OCI-LY7 (cell line): ENCODE measurements at regions not wholly inside any gene's neighbourhood (a gene's known extent, or its start where the extent isn't known, plus 50 kb on each side); places are given as distances from the start of the nearest gene placed in this dataset.

Experiments used
- EZH2phosphoT487 ChIP-seq: fragments of 200-600 bp; sonication (generic); IDR thresholded peaks from 2 replicates; pipeline ENCODE4 v1.6.1; 2018; ENCODE audit warnings: low read depth, borderline replicate concordance, mild to moderate bottlenecking, mixed run types, antibody characterized with exemption, low read length, moderate library complexity, mixed read lengths
- TF ChIP-seq, protein P1 (sequence below): fragments of 200-600 bp; sonication (generic); conservative IDR thresholded peaks from 2 replicates; pipeline ENCODE4 v1.5.1; 2014; ENCODE audit warnings: mild to moderate bottlenecking, antibody characterized with exemption, low read length, moderate library complexity, mixed read lengths

DNA sequence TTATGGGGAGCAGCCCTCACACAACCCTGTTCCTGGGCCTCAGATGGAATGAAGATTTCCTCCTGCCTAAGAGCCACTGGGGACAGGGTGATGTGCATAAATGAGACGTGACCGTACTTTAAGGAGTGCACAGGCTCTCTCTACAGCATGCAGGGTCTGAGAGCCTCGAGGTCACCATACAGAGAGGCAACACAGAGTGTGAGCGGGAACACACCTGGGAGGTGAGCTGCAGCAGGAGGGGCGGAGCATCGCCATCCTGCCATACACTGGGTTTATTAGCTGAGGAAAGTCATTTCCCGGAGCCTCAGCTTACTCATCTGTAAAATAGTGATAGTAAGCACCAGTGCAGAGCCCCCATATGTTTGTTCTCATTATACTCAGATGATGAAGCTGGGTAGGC, 182.5 kb upstream of the RAD23B start:
- TF ChIP-seq EZH2phosphoT487, result no peak
- TF ChIP-seq, protein P1, sequence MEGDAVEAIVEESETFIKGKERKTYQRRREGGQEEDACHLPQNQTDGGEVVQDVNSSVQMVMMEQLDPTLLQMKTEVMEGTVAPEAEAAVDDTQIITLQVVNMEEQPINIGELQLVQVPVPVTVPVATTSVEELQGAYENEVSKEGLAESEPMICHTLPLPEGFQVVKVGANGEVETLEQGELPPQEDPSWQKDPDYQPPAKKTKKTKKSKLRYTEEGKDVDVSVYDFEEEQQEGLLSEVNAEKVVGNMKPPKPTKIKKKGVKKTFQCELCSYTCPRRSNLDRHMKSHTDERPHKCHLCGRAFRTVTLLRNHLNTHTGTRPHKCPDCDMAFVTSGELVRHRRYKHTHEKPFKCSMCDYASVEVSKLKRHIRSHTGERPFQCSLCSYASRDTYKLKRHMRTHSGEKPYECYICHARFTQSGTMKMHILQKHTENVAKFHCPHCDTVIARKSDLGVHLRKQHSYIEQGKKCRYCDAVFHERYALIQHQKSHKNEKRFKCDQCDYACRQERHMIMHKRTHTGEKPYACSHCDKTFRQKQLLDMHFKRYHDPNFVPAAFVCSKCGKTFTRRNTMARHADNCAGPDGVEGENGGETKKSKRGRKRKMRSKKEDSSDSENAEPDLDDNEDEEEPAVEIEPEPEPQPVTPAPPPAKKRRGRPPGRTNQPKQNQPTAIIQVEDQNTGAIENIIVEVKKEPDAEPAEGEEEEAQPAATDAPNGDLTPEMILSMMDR, result no peak
